B cell (primary cell): ENCODE measurements at regions not wholly inside any gene's neighbourhood (a gene's known extent, or its start where the extent isn't known, plus 50 kb on each side); places are given as distances from the start of the nearest gene placed in this dataset.

Experiments used
- ATAC-seq: fragments of 200-7000 bp; cut with Tn5 transposase; one replicate; pipeline ENCODE4 v1.10.0; 2021; ENCODE audit warnings: low read depth, mild to moderate bottlenecking, moderate number of reproducible peaks, moderate library complexity
- CTCF ChIA-PET: fragments of 350-600 bp; sonication (Branson Sonifier 250); formaldehyde crosslinking; loops from one replicate; lab custom pipeline; 2021; ENCODE audit warnings: antibody characterized with exemption, inconsistent platforms; lab: Charles Lee
- POLR2A ChIA-PET: fragments of 350-600 bp; sonication (Branson Sonifier 250); formaldehyde crosslinking; loops from one replicate; lab custom pipeline; 2021; ENCODE audit warnings: antibody characterized with exemption; lab: Charles Lee
- DNase-seq: peaks from one replicate; pipeline ENCODE4 v3.0.0; 2013
- H2AFZ ChIP-seq: 2 replicates; pipeline ENCODE4 v1.6.1; 2012; ENCODE audit warnings: mild to moderate bottlenecking, low read depth, low read length; ENCODE audit not compliant: insufficient read depth, poor library complexity, severe bottlenecking
- H3K27ac ChIP-seq, 2 donors: 1 replicate in 1 of 2; 2 replicates in 1 of 2; pipeline ENCODE4 v1.5.1; 2012 to 2013; ENCODE audit warnings: low read length in 2 of 2, mild to moderate bottlenecking in 2 of 2, moderate library complexity in 1 of 2
- H3K27me3 ChIP-seq, 4 experiments: fragments of 200-600 bp in 1 of 4; sonication (generic) in 1 of 4; replicated peaks in 1 of 4; 1 replicate in 2 of 4; 2 replicates in 2 of 4; pipeline versions ENCODE4 v1.6.1 to v1.7.0; 2013 to 2016; ENCODE audit warnings: low read length in 3 of 4, mild to moderate bottlenecking in 2 of 4, mixed read lengths in 1 of 4, moderate library complexity in 1 of 4; ENCODE audit not compliant: insufficient read depth in 4 of 4, control insufficient read depth in 3 of 4; ENCODE audit errors: control extremely low read depth in 1 of 4
- H3K36me3 ChIP-seq, 2 experiments: replicated peaks in 1 of 2; 1 replicate in 1 of 2; 2 replicates in 1 of 2; pipeline versions ENCODE4 v1.6.1 to v1.7.1; 2013; ENCODE audit warnings: low read length in 1 of 2; ENCODE audit not compliant: insufficient read depth in 2 of 2, control insufficient read depth in 1 of 2; ENCODE audit errors: control extremely low read depth in 1 of 2, extremely low read depth in 1 of 2
- H3K4me1 ChIP-seq, 2 donors: fragments of 200-600 bp in 1 of 2; sonication (generic) in 1 of 2; 1 replicate in 1 of 2; 2 replicates in 1 of 2; pipeline versions ENCODE4 v1.5.1 to v1.6.1; 2013 to 2017; ENCODE audit warnings: low read length in 2 of 2; ENCODE audit not compliant: control insufficient read depth in 2 of 2, insufficient read depth in 2 of 2
- H3K4me2 ChIP-seq: replicated peaks from 2 replicates; pipeline ENCODE3; 2012; ENCODE audit warnings: mild to moderate bottlenecking, low read depth, low read length; ENCODE audit not compliant: poor library complexity, severe bottlenecking
- H3K4me3 ChIP-seq, 5 experiments: fragments of 200-600 bp in 1 of 5; sonication (generic) in 1 of 5; 1 replicate in 3 of 5; 2 replicates in 2 of 5; pipeline versions ENCODE4 v1.5.1 to v1.7.0; 2011 to 2016; ENCODE audit warnings: low read length in 4 of 5, mild to moderate bottlenecking in 4 of 5, low read depth in 2 of 5, control low read depth in 1 of 5, moderate library complexity in 1 of 5; ENCODE audit not compliant: insufficient read depth in 1 of 5; ENCODE audit errors: control extremely low read depth in 1 of 5, extremely low read depth in 1 of 5
- H3K79me2 ChIP-seq: fragments of 200-600 bp; sonication (generic); one replicate; pipeline ENCODE4 v1.6.0; 2016; ENCODE audit warnings: low read length; ENCODE audit not compliant: control insufficient read depth, insufficient read depth
- H3K9ac ChIP-seq: fragments of 200-600 bp; sonication (generic); 2 replicates; pipeline ENCODE4 v1.6.1; 2017; ENCODE audit warnings: mild to moderate bottlenecking, low read length, moderate library complexity
- H3K9me3 ChIP-seq, 3 donors: one replicate each; pipeline versions ENCODE4 v1.6.1 to v1.7.1; 2013; ENCODE audit warnings: low read length in 2 of 3; ENCODE audit not compliant: control insufficient read depth in 2 of 3, insufficient read depth in 1 of 3; ENCODE audit errors: control extremely low read depth in 1 of 3
- H4K20me1 ChIP-seq: 2 replicates; pipeline ENCODE4 v1.6.0; 2012; ENCODE audit warnings: mild to moderate bottlenecking, low read length; ENCODE audit not compliant: insufficient read depth, control insufficient read depth, poor library complexity, severe bottlenecking
- H3K27ac Mint-ChIP-seq: one replicate; pipeline ENCODE4 v1.8.0; 2021; ENCODE audit warnings: mixed read lengths
- H3K27me3 Mint-ChIP-seq: one replicate; pipeline ENCODE4 v1.8.0; 2021; ENCODE audit warnings: mixed read lengths
- H3K4me1 Mint-ChIP-seq: one replicate; pipeline ENCODE4 v1.8.0; 2021; ENCODE audit warnings: mixed read lengths
- H3K4me3 Mint-ChIP-seq: one replicate; pipeline ENCODE4 v1.8.0; 2021; ENCODE audit warnings: mixed read lengths
- H3K9me3 Mint-ChIP-seq: one replicate; pipeline ENCODE4 v1.8.0; 2022; ENCODE audit warnings: mixed read lengths; ENCODE audit not compliant: insufficient read depth
- CTCF ChIP-seq: fragments of 200-600 bp; IDR thresholded peaks from one replicate; pipeline ENCODE4 v1.8.0; 2022; ENCODE audit warnings: antibody characterized with exemption, mild to moderate bottlenecking
- EZH2 ChIP-seq: IDR thresholded peaks from 2 replicates; pipeline ENCODE4 v1.6.1; 2012; ENCODE audit warnings: borderline replicate concordance, low read depth, mild to moderate bottlenecking, moderate library complexity, low read length; ENCODE audit not compliant: insufficient read depth, poor library complexity, severe bottlenecking
- WGBS: methylation state at CpG from one replicate; pipeline ENCODE4 v1.1.5; 2013; ENCODE audit warnings: missing lambda C conversion rate; ENCODE audit not compliant: insufficient coverage; 5-methylcytosine and 5-hydroxymethylcytosine counted together
- intact Hi-C: fragments of 100-400 bp; cut with micrococcal nuclease; formaldehyde crosslinking; loops from one replicate; pipeline ENCODE4 v1.10.0; 2022

GRCh38 chrX:137401092-137401491 is 164.8 kb upstream of the ZIC3 start:
- Histone ChIP-seq H3K4me2 (no peak overlapping the region), H2AFZ (no peak overlapping the region), H3K36me3 (no peaks in the 10 kb centered on the region), H3K27me3 (no peaks in the 10 kb centered on the region), H3K9me3 (no peaks in the 10 kb centered on the region), H3K4me1 (no peaks in the 10 kb centered on the region), H3K27ac (no peak overlapping the region), H3K4me3 (no peak overlapping the region), H3K79me2 (no peaks in the 10 kb centered on the region), H4K20me1 (no peaks in the 10 kb centered on the region), H3K9ac (no peak overlapping the region)
- H3K4me1 Mint-ChIP-seq = no peaks in the 10 kb centered on the region
- ATAC-seq = no peak
- H3K9me3 Mint-ChIP-seq = no peaks in the 10 kb centered on the region
- no peaks in the 10 kb centered on the region for H3K27me3 Mint-ChIP-seq
- no peak overlapping the region for H3K4me3 Mint-ChIP-seq
- ChIA-PET POLR2A (no interaction called here), CTCF (no interaction called here)
- no peak for TF ChIP-seq CTCF
- no peak for TF ChIP-seq EZH2
- H3K27ac Mint-ChIP-seq = no peak overlapping the region
- no peak for DNase-seq
- intact Hi-C loops = no loop called here
- WGBS = 67% methylated on average over 1 of the region's 4 CpGs

GRCh38 chrX:137387646-137388045 is 178.3 kb upstream of the ZIC3 start:
- POLR2A ChIA-PET = no interaction called here
- H3K9me3 ChIP-seq = no peaks in the 10 kb centered on the region
- no peaks in the 10 kb centered on the region for H3K9me3 Mint-ChIP-seq
- no peak overlapping the region for H3K27ac Mint-ChIP-seq
- intact Hi-C loops = no loop called here
- no peaks in the 10 kb centered on the region for H3K27me3 Mint-ChIP-seq
- no CpG with 5 or more reads among the region's 2 CpGs for WGBS
- H3K9ac ChIP-seq = no peak overlapping the region
- no peak for ATAC-seq
- DNase-seq = no peak
- H3K79me2 ChIP-seq = no peaks in the 10 kb centered on the region
- TF ChIP-seq EZH2 (no peak), CTCF (no peak)
- H3K4me3 Mint-ChIP-seq = no peak overlapping the region
- H4K20me1 ChIP-seq = no peaks in the 10 kb centered on the region
- H3K27ac ChIP-seq = no peak overlapping the region
- H3K4me3 ChIP-seq = no peak overlapping the region
- H3K36me3 ChIP-seq = no peaks in the 10 kb centered on the region
- H3K4me1 Mint-ChIP-seq = no peaks in the 10 kb centered on the region
- no peak overlapping the region for H3K4me2 ChIP-seq
- H3K27me3 ChIP-seq = peaks cover 0 to 2% (median 0%) of the 10 kb centered on the region in 4 experiments
- H3K4me1 ChIP-seq = no peaks in the 10 kb centered on the region
- CTCF ChIA-PET = no interaction called here
- no peak overlapping the region for H2AFZ ChIP-seq
